GM23338 (cell line): ENCODE measurements at regions not wholly inside any gene's neighbourhood (a gene's known extent, or its start where the extent isn't known, plus 50 kb on each side); places are given as distances from the start of the nearest gene placed in this dataset.

ENCODE experiments used
- ATAC-seq: fragments of 200-7000 bp; cut with Tn5 transposase; 3 replicates; pipeline ENCODE4 v1.9.1; 2020
- DNase-seq: peaks from one replicate; pipeline ENCODE4 v3.0.0-alpha.2; 2015; ENCODE audit warnings: low spot score
- H2AFZ ChIP-seq: fragments of 200-600 bp; sonication (generic); 2 replicates; pipeline ENCODE4 v1.8.0; 2016; ENCODE audit warnings: antibody characterized with exemption, mild to moderate bottlenecking, moderate library complexity
- H3F3A ChIP-seq: fragments of 200-600 bp; sonication (generic); replicated peaks from 2 replicates; pipeline ENCODE4 v1.8.0; 2017; ENCODE audit warnings: antibody characterized with exemption, mixed run types, low read depth
- H3K27ac ChIP-seq: fragments of 200-600 bp; sonication (generic); 2 replicates; pipeline ENCODE4 v1.6.1; 2016; ENCODE audit warnings: low read depth
- H3K27me3 ChIP-seq: fragments of 200-600 bp; sonication (generic); 2 replicates; pipeline ENCODE4 v1.8.0; 2016; ENCODE audit warnings: mild to moderate bottlenecking, mixed run types, moderate library complexity; ENCODE audit not compliant: insufficient read depth
- H3K36me3 ChIP-seq: fragments of 200-600 bp; sonication (generic); 2 replicates; pipeline ENCODE4 v1.8.0; 2016; ENCODE audit warnings: mild to moderate bottlenecking; ENCODE audit not compliant: insufficient read depth
- H3K4me1 ChIP-seq: fragments of 200-600 bp; sonication (generic); 2 replicates; pipeline ENCODE4 v1.8.0; 2016; ENCODE audit warnings: mild to moderate bottlenecking, moderate library complexity; ENCODE audit not compliant: insufficient read depth
- H3K4me2 ChIP-seq: fragments of 200-600 bp; sonication (generic); 2 replicates; pipeline ENCODE4 v1.7.1; 2017; ENCODE audit warnings: mixed run types
- H3K4me3 ChIP-seq: fragments of 200-600 bp; sonication (generic); 2 replicates; pipeline ENCODE4 v1.6.1; 2016; ENCODE audit warnings: mixed run types
- H3K79me2 ChIP-seq: fragments of 200-600 bp; sonication (generic); replicated peaks from 2 replicates; pipeline ENCODE4 v1.8.0; 2017; ENCODE audit warnings: mild to moderate bottlenecking; ENCODE audit not compliant: insufficient read depth
- H3K9me2 ChIP-seq: fragments of 200-600 bp; sonication (generic); 2 replicates; pipeline ENCODE4 v1.8.0; 2017; ENCODE audit not compliant: insufficient read depth
- H4K20me1 ChIP-seq: fragments of 200-600 bp; sonication (generic); replicated peaks from 2 replicates; pipeline ENCODE4 v1.8.0; 2017; ENCODE audit warnings: mild to moderate bottlenecking; ENCODE audit not compliant: insufficient read depth
- H3K27ac Mint-ChIP-seq: 2 replicates; pipeline ENCODE4 v1.8.0; 2020; ENCODE audit warnings: inconsistent platforms, mild to moderate bottlenecking, moderate library complexity, mixed read lengths
- H3K27me3 Mint-ChIP-seq: 3 replicates; pipeline ENCODE4 v1.8.0; 2022; ENCODE audit warnings: low read depth, mild to moderate bottlenecking, moderate library complexity, mixed read lengths, inconsistent platforms; ENCODE audit not compliant: insufficient read depth, poor library complexity
- H3K36me3 Mint-ChIP-seq: 3 replicates; pipeline ENCODE4 v1.8.0; 2021; ENCODE audit warnings: low read depth, mild to moderate bottlenecking, inconsistent platforms, moderate library complexity, mixed read lengths
- H3K4me1 Mint-ChIP-seq: 3 replicates; pipeline ENCODE4 v1.8.0; 2020; ENCODE audit warnings: mild to moderate bottlenecking, inconsistent platforms, mixed read lengths
- H3K4me3 Mint-ChIP-seq: 3 replicates; pipeline ENCODE4 v1.8.0; 2021; ENCODE audit warnings: moderate library complexity, mild to moderate bottlenecking, inconsistent platforms, mixed read lengths
- H3K9me3 Mint-ChIP-seq: 3 replicates; pipeline ENCODE4 v1.8.0; 2020; ENCODE audit warnings: moderate library complexity, mild to moderate bottlenecking, inconsistent platforms, mixed read lengths
- ETS1 ChIP-seq: IDR thresholded peaks from 2 replicates; pipeline ENCODE4 v1.6.1; 2016; ENCODE audit warnings: antibody characterized with exemption
- EZH2 ChIP-seq: fragments of 200-600 bp; sonication (generic); IDR thresholded peaks from one replicate; pipeline ENCODE4 v1.8.0; 2017; ENCODE audit warnings: antibody characterized with exemption, mild to moderate bottlenecking, low read depth; ENCODE audit not compliant: unreplicated experiment
- EZH2phosphoT487 ChIP-seq: fragments of 200-600 bp; sonication (generic); IDR thresholded peaks from one replicate; pipeline ENCODE4 v1.8.1; 2018; ENCODE audit warnings: antibody characterized with exemption; ENCODE audit not compliant: unreplicated experiment
- NANOG ChIP-seq: IDR thresholded peaks from 2 replicates; pipeline ENCODE4 v1.6.1; 2016; ENCODE audit warnings: antibody characterized with exemption, borderline replicate concordance
- POLR2AphosphoS5 ChIP-seq: IDR thresholded peaks from 2 replicates; pipeline ENCODE4 v1.6.1; 2016; ENCODE audit warnings: antibody characterized with exemption, low read depth
- ZNF462 ChIP-seq: fragments of 250-450 bp; sonication (Bioruptor Pico); IDR thresholded peaks from 2 replicates; pipeline ENCODE4 v1.5.0; 2020; ENCODE audit warnings: mild to moderate bottlenecking, moderate library complexity
- TF ChIP-seq, protein P1 (sequence below): IDR thresholded peaks from one replicate; pipeline ENCODE4 v1.6.1; 2018; ENCODE audit warnings: antibody characterized with exemption; ENCODE audit not compliant: unreplicated experiment

DNA sequence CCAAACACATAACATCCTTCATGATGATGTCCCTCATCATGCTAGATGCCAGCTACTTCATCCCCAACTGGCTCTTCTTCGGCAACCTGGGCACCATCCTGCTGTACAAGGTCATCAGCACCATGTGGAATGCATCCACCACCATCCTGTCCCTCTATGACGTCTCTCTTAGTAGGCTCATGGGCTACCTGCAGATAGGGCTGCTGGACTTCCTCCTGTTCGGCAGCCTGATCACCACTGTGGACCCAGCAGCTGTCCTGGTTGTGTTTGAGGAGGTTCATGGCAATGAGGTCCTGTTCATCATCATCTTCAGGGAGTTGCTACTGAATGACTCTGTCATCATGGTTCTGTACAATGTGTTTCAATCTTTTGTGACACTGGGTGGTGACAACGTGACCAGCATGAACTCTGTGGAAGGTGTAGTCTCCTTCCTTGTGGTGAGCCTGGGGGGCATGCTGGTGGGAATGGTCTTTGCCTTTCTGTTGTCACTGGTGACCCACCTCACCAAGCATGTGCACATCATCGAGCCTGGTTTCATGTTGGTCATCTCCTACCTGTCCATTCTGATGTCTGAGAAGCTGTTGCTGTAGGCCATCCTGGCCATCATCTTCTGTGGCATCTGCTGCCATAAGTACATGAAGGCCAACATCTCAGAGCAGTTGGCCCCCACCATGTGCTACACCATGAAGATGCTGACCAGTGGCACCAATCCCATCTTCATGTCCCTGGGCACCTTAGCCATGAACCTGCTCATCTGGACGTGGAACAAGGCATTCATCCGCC lies 120.7 kb upstream of the SERPIND1 start (continued):
- TF ChIP-seq, protein P1, sequence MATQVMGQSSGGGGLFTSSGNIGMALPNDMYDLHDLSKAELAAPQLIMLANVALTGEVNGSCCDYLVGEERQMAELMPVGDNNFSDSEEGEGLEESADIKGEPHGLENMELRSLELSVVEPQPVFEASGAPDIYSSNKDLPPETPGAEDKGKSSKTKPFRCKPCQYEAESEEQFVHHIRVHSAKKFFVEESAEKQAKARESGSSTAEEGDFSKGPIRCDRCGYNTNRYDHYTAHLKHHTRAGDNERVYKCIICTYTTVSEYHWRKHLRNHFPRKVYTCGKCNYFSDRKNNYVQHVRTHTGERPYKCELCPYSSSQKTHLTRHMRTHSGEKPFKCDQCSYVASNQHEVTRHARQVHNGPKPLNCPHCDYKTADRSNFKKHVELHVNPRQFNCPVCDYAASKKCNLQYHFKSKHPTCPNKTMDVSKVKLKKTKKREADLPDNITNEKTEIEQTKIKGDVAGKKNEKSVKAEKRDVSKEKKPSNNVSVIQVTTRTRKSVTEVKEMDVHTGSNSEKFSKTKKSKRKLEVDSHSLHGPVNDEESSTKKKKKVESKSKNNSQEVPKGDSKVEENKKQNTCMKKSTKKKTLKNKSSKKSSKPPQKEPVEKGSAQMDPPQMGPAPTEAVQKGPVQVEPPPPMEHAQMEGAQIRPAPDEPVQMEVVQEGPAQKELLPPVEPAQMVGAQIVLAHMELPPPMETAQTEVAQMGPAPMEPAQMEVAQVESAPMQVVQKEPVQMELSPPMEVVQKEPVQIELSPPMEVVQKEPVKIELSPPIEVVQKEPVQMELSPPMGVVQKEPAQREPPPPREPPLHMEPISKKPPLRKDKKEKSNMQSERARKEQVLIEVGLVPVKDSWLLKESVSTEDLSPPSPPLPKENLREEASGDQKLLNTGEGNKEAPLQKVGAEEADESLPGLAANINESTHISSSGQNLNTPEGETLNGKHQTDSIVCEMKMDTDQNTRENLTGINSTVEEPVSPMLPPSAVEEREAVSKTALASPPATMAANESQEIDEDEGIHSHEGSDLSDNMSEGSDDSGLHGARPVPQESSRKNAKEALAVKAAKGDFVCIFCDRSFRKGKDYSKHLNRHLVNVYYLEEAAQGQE: no peak
- TF ChIP-seq POLR2AphosphoS5: no peak

GRCh38 chr22:20653795-20654342 lies 120.0 kb upstream of the SERPIND1 start:
- Mint-ChIP-seq H3K4me3 (no peak overlapping the region), H3K27me3 (peaks cover 3% of the 10 kb centered on the region), H3K9me3 (no peaks in the 10 kb centered on the region; the same call in 2 of the 3 replicates), H3K36me3 (no peaks in the 10 kb centered on the region), H3K27ac (no peak overlapping the region), H3K4me1 (no peaks in the 10 kb centered on the region)
- Histone ChIP-seq H3K27me3 (no peaks in the 10 kb centered on the region), H3F3A (no peaks in the 10 kb centered on the region), H3K4me1 (no peaks in the 10 kb centered on the region), H3K4me2 (no peak overlapping the region), H3K27ac (no peak overlapping the region), H3K4me3 (no peak overlapping the region), H3K79me2 (no peaks in the 10 kb centered on the region), H2AFZ (no peak overlapping the region), H3K9me2 (no peaks in the 10 kb centered on the region), H3K36me3 (no peaks in the 10 kb centered on the region), H4K20me1 (no peaks in the 10 kb centered on the region)
- no peak for DNase-seq
- no peak for TF ChIP-seq ETS1
- no peak for TF ChIP-seq EZH2phosphoT487
- TF ChIP-seq NANOG: no peak
- TF ChIP-seq ZNF462 (CRISPR knock-in tag): no peak
- TF ChIP-seq EZH2: no peak
- no peak for TF ChIP-seq POLR2AphosphoS5
- ATAC-seq: no peak
